ENCODE measurements at regions not wholly inside any gene's neighbourhood (a gene's known extent, or its start where the extent isn't known, plus 50 kb on each side); places are given as distances from the start of the nearest gene placed in this dataset.
"Not testable (repeated sequence)": the region's sequence is repeated elsewhere in the genome, so short reads cannot be mapped to it uniquely, and the experiment has no call there.

DNA sequence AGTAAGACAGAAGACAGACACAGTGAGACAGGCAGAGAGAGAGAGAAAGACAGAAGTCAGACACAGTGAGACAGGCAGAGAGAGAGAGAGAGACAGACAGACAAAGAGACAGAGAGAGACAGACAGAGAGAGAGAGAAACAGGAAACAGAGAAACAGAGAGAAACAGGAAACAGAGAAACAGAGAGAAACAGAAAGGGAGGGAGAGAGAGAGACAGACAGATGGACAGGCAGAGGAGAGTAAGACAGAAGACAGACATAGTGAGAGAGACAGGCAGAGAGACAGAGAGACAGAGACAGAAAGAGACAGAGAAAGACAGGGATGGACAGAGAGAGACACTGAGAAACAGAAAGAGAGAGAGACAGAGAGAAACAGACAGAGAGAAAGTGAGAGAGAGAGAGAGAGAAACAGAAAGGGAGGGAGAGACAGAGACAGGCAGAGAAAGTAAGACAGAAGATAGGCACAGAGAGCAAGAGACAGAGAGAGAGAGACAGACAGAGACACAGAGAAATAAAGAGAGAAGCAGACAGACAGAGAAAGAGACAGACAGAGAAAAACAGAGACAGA is 109.3 kb upstream of the ANKRD30BL start:
- TF ChIP-seq, protein P1, sequence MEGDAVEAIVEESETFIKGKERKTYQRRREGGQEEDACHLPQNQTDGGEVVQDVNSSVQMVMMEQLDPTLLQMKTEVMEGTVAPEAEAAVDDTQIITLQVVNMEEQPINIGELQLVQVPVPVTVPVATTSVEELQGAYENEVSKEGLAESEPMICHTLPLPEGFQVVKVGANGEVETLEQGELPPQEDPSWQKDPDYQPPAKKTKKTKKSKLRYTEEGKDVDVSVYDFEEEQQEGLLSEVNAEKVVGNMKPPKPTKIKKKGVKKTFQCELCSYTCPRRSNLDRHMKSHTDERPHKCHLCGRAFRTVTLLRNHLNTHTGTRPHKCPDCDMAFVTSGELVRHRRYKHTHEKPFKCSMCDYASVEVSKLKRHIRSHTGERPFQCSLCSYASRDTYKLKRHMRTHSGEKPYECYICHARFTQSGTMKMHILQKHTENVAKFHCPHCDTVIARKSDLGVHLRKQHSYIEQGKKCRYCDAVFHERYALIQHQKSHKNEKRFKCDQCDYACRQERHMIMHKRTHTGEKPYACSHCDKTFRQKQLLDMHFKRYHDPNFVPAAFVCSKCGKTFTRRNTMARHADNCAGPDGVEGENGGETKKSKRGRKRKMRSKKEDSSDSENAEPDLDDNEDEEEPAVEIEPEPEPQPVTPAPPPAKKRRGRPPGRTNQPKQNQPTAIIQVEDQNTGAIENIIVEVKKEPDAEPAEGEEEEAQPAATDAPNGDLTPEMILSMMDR (IDR thresholded peaks at IDR 0.05): no peak
- TF ChIP-seq EP300 (IDR thresholded peaks at IDR 0.05): no peak
- no peak for TF ChIP-seq POLR2A (IDR thresholded peaks at IDR 0.05)
- no peaks in the 10 kb centered on the region for H3K4me1 ChIP-seq (ENCODE audit: insufficient read depth)
- H3K4me3 ChIP-seq: no peak overlapping the region
- no peak overlapping the region for H3K27ac ChIP-seq
- H3K36me3 ChIP-seq: no peaks in the 10 kb centered on the region
- H3K27me3 ChIP-seq: no peaks in the 10 kb centered on the region
- H3K9me3 ChIP-seq: no peaks in the 10 kb centered on the region
- no peak for DNase-seq
- intact Hi-C loops (cut with DNase I): no loop called here

DNA sequence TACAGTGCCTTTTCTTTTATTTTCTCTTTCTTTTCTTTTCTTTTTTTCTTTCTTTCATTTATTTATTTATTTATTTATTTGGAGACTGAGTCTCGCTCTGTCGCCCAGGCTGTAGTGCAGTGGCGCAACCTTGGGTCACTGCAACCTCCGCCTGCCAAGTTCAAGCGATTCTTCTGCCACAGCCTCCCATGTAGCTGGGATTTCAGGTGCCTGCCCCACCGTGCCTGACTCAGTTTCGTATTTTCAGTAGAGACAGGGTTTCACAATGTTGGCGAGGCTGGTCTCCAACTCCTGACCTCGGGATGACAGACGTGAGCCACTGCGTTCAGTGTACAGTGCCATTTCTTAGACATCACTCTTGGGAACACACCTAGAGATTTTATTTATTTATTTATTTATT is 110.0 kb upstream of the ANKRD30BL start:
- 91 to 92% (median 92%) methylated on average over 11 of the region's 11 CpGs for WGBS, 3 donors
- H3K27ac ChIP-seq; intact Hi-C loops (cut with DNase I); H3K27me3 ChIP-seq; DNase-seq; H3K4me1 ChIP-seq (ENCODE audit: insufficient read depth); H3K4me3 ChIP-seq; H3K36me3 ChIP-seq; H3K9me3 ChIP-seq: not testable (repeated sequence)

DNA sequence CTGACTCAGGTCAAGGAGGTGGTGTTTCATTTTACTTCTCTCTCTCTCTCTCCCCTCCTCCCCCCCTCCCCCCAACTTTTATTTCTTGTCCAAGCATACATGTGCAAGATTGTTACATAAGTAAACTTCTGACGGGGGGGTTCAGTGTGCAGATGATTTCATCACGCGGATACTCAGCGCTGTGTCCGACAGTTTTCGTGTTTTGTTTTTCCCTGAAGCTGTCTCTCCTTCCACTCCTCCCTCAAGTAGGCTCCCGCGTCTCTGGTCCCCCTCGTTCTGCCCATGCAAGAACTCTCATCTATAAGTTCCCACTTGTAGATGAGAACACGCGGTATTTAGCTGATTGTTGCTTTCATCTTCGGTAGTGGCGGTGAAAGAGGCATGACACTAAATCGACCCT is 111.0 kb upstream of the ANKRD30BL start:
- Histone ChIP-seq H3K27ac (no peak overlapping the region), H3K36me3 (no peaks in the 10 kb centered on the region), H3K9me3 (no peaks in the 10 kb centered on the region), H3K27me3 (no peaks in the 10 kb centered on the region), H3K4me1 (ENCODE audit: insufficient read depth) (no peaks in the 10 kb centered on the region), H3K4me3 (no peak overlapping the region)
- no peak for DNase-seq
- TF ChIP-seq, protein P1 (IDR thresholded peaks at IDR 0.05): no peak
- TF ChIP-seq POLR2A (IDR thresholded peaks at IDR 0.05) (no peak), EP300 (IDR thresholded peaks at IDR 0.05) (no peak)
- WGBS, 3 donors: 87 to 90% (median 87%) methylated on average over 14 of the region's 14 CpGs
- intact Hi-C loops (cut with DNase I): no loop called here

DNA sequence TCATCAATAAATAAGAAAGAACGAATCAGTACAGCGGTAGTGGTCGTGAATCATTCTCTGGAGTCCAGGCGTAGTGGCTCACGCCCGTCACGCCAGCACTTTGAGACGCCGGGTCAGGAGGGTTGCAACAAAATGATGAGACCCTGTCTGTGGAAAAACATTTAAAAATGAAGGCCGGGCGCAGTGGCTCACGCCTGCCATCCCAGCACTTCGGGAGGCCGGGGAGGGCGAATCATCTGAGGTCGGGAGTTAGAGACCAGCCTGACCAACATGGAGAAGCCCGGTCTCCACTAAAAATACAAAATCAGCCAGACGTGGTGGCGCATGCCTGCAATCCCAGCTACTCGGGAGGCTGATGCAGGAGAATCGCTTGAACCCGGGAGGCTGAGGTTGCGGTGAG is 111.8 kb upstream of the ANKRD30BL start:
- H3K4me3 ChIP-seq; intact Hi-C loops (cut with DNase I); H3K36me3 ChIP-seq; H3K27ac ChIP-seq; H3K27me3 ChIP-seq; H3K4me1 ChIP-seq (ENCODE audit: insufficient read depth); DNase-seq; H3K9me3 ChIP-seq: not testable (repeated sequence)
- WGBS, 3 donors: 94 to 97% (median 95%) methylated on average over 23 of the region's 23 CpGs

DNA sequence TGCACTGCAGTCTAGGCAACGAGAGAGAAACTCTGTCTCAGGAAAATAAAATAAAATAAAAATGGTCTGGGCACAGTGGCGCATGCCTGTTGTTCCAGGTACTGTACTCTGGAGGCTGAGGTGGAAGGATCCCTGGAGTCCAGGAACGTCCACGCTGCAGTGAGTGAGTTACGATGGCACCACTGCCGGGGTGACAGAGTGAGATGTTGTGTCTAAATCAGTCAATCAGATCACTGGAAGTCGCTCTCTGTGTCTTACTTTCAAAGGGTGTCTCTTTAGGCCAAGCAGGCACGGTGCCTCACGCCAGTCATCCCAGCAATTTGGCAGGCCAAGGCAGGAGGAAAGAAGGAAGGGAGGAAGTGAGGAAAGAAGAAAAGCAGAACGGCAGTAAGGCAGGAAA is 112.2 kb upstream of the ANKRD30BL start:
- no peak for TF ChIP-seq POLR2A (IDR thresholded peaks at IDR 0.05)
- no peak for TF ChIP-seq EP300 (IDR thresholded peaks at IDR 0.05)
- TF ChIP-seq, protein P1 (IDR thresholded peaks at IDR 0.05): no peak
- Histone ChIP-seq H3K36me3 (no peaks in the 10 kb centered on the region), H3K4me3 (no peak overlapping the region), H3K27me3 (no peaks in the 10 kb centered on the region), H3K27ac (no peak overlapping the region), H3K9me3 (no peaks in the 10 kb centered on the region), H3K4me1 (ENCODE audit: insufficient read depth) (no peaks in the 10 kb centered on the region)
- DNase-seq: no peak
- intact Hi-C loops (cut with DNase I): no loop called here
- WGBS, 3 donors: 88 to 91% (median 91%) methylated on average over 10 of the region's 10 CpGs

DNA sequence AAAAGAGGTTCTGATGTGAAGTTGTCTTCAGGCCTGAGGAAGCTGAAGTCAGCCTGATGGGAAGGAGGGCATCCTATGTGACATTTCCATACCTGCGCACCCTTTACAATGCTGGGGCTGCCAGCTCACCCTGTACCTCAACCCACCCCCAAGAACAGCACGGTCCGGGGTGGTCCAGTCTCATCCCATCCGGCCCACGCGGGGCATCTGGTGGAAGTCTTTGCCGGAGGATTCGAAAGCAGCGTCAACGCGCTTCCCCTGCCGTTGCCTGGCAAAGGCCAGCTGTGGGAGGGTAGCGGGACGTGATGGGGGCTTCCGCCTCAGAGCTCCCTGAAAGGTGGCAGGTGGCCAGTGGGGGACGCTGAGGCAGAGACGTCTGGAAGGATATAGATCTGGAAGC is 113.6 kb upstream of the ANKRD30BL start:
- no peak for TF ChIP-seq POLR2A (IDR thresholded peaks at IDR 0.05)
- TF ChIP-seq EP300 (IDR thresholded peaks at IDR 0.05): no peak
- TF ChIP-seq, protein P1 (IDR thresholded peaks at IDR 0.05): no peak
- DNase-seq: no peak
- Histone ChIP-seq H3K4me3 (no peak overlapping the region), H3K4me1 (ENCODE audit: insufficient read depth) (no peaks in the 10 kb centered on the region), H3K27ac (no peak overlapping the region), H3K27me3 (no peaks in the 10 kb centered on the region), H3K36me3 (no peaks in the 10 kb centered on the region), H3K9me3 (no peaks in the 10 kb centered on the region)
- intact Hi-C loops (cut with DNase I): no loop called here
- 91 to 92% (median 91%) methylated on average over 17 of the region's 17 CpGs for WGBS, 3 donors
